Gastrocnemius medialis (tissue), 4 donors: ENCODE measurements at regions not wholly inside any gene's neighbourhood (a gene's known extent, or its start where the extent isn't known, plus 50 kb on each side); places are given as distances from the start of the nearest gene placed in this dataset.

Experiments
- CTCF ChIP-seq, 5 experiments: fragments of 450-650 bp in 3 of 5; fragments of 200-600 bp in 2 of 5; sonication (generic) in 2 of 5; IDR thresholded peaks in 4 of 5; conservative IDR thresholded peaks in 1 of 5; 1 replicate in 4 of 5; 2 replicates in 1 of 5; pipeline ENCODE4 v1.5.1; 2016 to 2019; ENCODE audit warnings: antibody characterized with exemption in 5 of 5, mild to moderate bottlenecking in 3 of 5, moderate library complexity in 3 of 5
- POLR2A ChIP-seq, 2 donors: fragments of 450-650 bp; IDR thresholded peaks; one replicate each; pipeline ENCODE4 v1.6.1; 2017; ENCODE audit warnings: antibody characterized with exemption in 2 of 2, mild to moderate bottlenecking in 2 of 2, moderate library complexity in 2 of 2

GRCh38 chr12:90841336-90841735 lies 113.6 kb downstream of the CCER1 start:
- TF ChIP-seq CTCF (IDR thresholded peaks at IDR 0.05 in 4 of 5, conservative IDR thresholded peaks at IDR 0.05 in 1 of 5) (no peak), POLR2A (IDR thresholded peaks at IDR 0.05) (no peak)
